ENCODE measurements at regions not wholly inside any gene's neighbourhood (a gene's known extent, or its start where the extent isn't known, plus 50 kb on each side); places are given as distances from the start of the nearest gene placed in this dataset.

- H3K36me3 ChIP-seq (ENCODE audit: insufficient read depth, low read length): no peaks in the 10 kb centered on the region
- H3K4me3 Mint-ChIP-seq: no peak overlapping the region
- H3K27ac Mint-ChIP-seq: no peak overlapping the region
- DNase-seq: no peak
- peaks cover 4% of the 10 kb centered on the region for H3K27me3 Mint-ChIP-seq
- no peaks in the 10 kb centered on the region for H3K4me1 Mint-ChIP-seq (ENCODE audit: low read depth)
- TF ChIP-seq, protein P1, sequence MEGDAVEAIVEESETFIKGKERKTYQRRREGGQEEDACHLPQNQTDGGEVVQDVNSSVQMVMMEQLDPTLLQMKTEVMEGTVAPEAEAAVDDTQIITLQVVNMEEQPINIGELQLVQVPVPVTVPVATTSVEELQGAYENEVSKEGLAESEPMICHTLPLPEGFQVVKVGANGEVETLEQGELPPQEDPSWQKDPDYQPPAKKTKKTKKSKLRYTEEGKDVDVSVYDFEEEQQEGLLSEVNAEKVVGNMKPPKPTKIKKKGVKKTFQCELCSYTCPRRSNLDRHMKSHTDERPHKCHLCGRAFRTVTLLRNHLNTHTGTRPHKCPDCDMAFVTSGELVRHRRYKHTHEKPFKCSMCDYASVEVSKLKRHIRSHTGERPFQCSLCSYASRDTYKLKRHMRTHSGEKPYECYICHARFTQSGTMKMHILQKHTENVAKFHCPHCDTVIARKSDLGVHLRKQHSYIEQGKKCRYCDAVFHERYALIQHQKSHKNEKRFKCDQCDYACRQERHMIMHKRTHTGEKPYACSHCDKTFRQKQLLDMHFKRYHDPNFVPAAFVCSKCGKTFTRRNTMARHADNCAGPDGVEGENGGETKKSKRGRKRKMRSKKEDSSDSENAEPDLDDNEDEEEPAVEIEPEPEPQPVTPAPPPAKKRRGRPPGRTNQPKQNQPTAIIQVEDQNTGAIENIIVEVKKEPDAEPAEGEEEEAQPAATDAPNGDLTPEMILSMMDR (IDR thresholded peaks at IDR 0.05): no peak
- no peaks in the 10 kb centered on the region for H3K9me3 Mint-ChIP-seq
- CTCF ChIA-PET: no interaction called here
- no peak for ATAC-seq (ENCODE audit: poor library complexity)
- H3K4me1 ChIP-seq (ENCODE audit: insufficient read depth, low read length): no peaks in the 10 kb centered on the region
- H3K9me3 ChIP-seq (ENCODE audit: control insufficient read depth in 1 of 2, insufficient read depth in 1 of 2, low read length in 2 of 2): no peaks in the 10 kb centered on the region
- no peaks in the 10 kb centered on the region for H3K36me3 Mint-ChIP-seq (ENCODE audit: low read depth)
- POLR2A ChIA-PET: no interaction called here
- H3K27ac ChIP-seq (ENCODE audit: low read depth in 1 of 2, low read length in 2 of 2): no peak overlapping the region
- no peaks in the 10 kb centered on the region for H3K27me3 ChIP-seq (ENCODE audit: control insufficient read depth in 1 of 2, insufficient read depth in 2 of 2, low read length in 2 of 2)
- intact Hi-C loops (cut with DNase I, micrococcal nuclease): no loop called here
- H3K4me3 ChIP-seq (ENCODE audit: low read length): no peak overlapping the region
Observed at GRCh38 chr14:94717808-94718207, 52.1 kb downstream of the GSC start.

- Mint-ChIP-seq H3K27me3 (peaks cover 5% of the 10 kb centered on the region), H3K27ac (no peak overlapping the region), H3K9me3 (no peaks in the 10 kb centered on the region), H3K36me3 (ENCODE audit: low read depth) (no peaks in the 10 kb centered on the region), H3K4me3 (no peak overlapping the region), H3K4me1 (ENCODE audit: low read depth) (no peaks in the 10 kb centered on the region)
- ChIA-PET CTCF (no interaction called here), POLR2A (no interaction called here)
- TF ChIP-seq, protein P1 (IDR thresholded peaks at IDR 0.05): no peak
- DNase-seq (no peak), ATAC-seq (ENCODE audit: poor library complexity) (no peak)
- no peaks in the 10 kb centered on the region for H3K36me3 ChIP-seq (ENCODE audit: insufficient read depth, low read length)
- H3K27me3 ChIP-seq (ENCODE audit: control insufficient read depth in 1 of 2, insufficient read depth in 2 of 2, low read length in 2 of 2): no peaks in the 10 kb centered on the region
- H3K27ac ChIP-seq (ENCODE audit: low read depth in 1 of 2, low read length in 2 of 2): no peak overlapping the region
- H3K4me1 ChIP-seq (ENCODE audit: insufficient read depth, low read length): no peaks in the 10 kb centered on the region
- intact Hi-C loops (cut with DNase I, micrococcal nuclease): no loop called here
- no peaks in the 10 kb centered on the region for H3K9me3 ChIP-seq (ENCODE audit: control insufficient read depth in 1 of 2, insufficient read depth in 1 of 2, low read length in 2 of 2)
- H3K4me3 ChIP-seq (ENCODE audit: low read length): no peak overlapping the region
Observed at GRCh38 chr14:94716976-94717375, 52.9 kb downstream of the GSC start.

- Histone ChIP-seq H3K27ac (ENCODE audit: low read depth in 1 of 2, low read length in 2 of 2) (no peak overlapping the region), H3K4me1 (ENCODE audit: insufficient read depth, low read length) (no peaks in the 10 kb centered on the region), H3K4me3 (ENCODE audit: low read length) (no peak overlapping the region), H3K27me3 (ENCODE audit: control insufficient read depth in 1 of 2, insufficient read depth in 2 of 2, low read length in 2 of 2) (peaks cover 0 to 2% of the 10 kb centered on the region in 2 experiments), H3K36me3 (ENCODE audit: insufficient read depth, low read length) (no peaks in the 10 kb centered on the region), H3K9me3 (ENCODE audit: control insufficient read depth in 1 of 2, insufficient read depth in 1 of 2, low read length in 2 of 2) (peaks cover 0 to 4% of the 10 kb centered on the region in 2 experiments)
- DNase-seq (no peak), ATAC-seq (ENCODE audit: poor library complexity) (no peak)
- ChIA-PET POLR2A (no interaction called here), CTCF (no interaction called here)
- Mint-ChIP-seq H3K36me3 (ENCODE audit: low read depth) (no peaks in the 10 kb centered on the region), H3K4me3 (no peak overlapping the region), H3K27ac (no peak overlapping the region), H3K9me3 (no peaks in the 10 kb centered on the region), H3K27me3 (peaks cover 29% of the 10 kb centered on the region), H3K4me1 (ENCODE audit: low read depth) (no peaks in the 10 kb centered on the region)
- TF ChIP-seq, protein P1 (IDR thresholded peaks at IDR 0.05): no peak
- intact Hi-C loops (cut with DNase I, micrococcal nuclease): no loop called here
Observed at GRCh38 chr14:94713115-94713514, 56.8 kb downstream of the GSC start.

Data from CD4-positive, alpha-beta T cell (primary cell).